Left lung (tissue), 4 donors: ENCODE measurements at regions not wholly inside any gene's neighbourhood (a gene's known extent, or its start where the extent isn't known, plus 50 kb on each side); places are given as distances from the start of the nearest gene placed in this dataset.

Source experiments
- ATAC-seq: fragments of 200-7000 bp; cut with Tn5 transposase; one replicate; pipeline ENCODE4 v1.9.1; 2020; ENCODE audit warnings: moderate library complexity
- DNase-seq, 4 donors: peaks; one replicate each; pipeline ENCODE4 v3.0.0-alpha.2; 2013 to 2020
- H3K27ac ChIP-seq, 2 donors: fragments of 200-600 bp; sonication (generic) in 1 of 2; one replicate each; pipeline versions ENCODE4 v1.5.0 to v1.8.0; 2020 to 2021
- H3K27me3 ChIP-seq, 2 donors: fragments of 200-600 bp; sonication (generic) in 1 of 2; one replicate each; pipeline versions ENCODE4 v1.5.0 to v1.8.0; 2020 to 2021
- H3K36me3 ChIP-seq, 2 donors: fragments of 200-600 bp; sonication (generic) in 1 of 2; one replicate each; pipeline versions ENCODE4 v1.5.0 to v1.8.0; 2020 to 2021
- H3K4me1 ChIP-seq, 2 donors: fragments of 200-600 bp; one replicate each; pipeline ENCODE4 v1.8.0; 2021
- H3K4me3 ChIP-seq, 2 donors: fragments of 200-600 bp; sonication (generic) in 1 of 2; one replicate each; pipeline versions ENCODE4 v1.5.0 to v1.8.0; 2020 to 2021; ENCODE audit warnings: mild to moderate bottlenecking in 1 of 2
- H3K9me3 ChIP-seq, 2 donors: fragments of 200-600 bp; sonication (generic) in 1 of 2; one replicate each; pipeline versions ENCODE4 v1.5.0 to v1.8.0; 2020 to 2021
- intact Hi-C, 2 donors: fragments of 100-400 bp; cut with DNase I; formaldehyde crosslinking; loops; one replicate each; pipeline versions ENCODE4 v1.11.2 to v1.14.2; 2022
- TF ChIP-seq, protein P1 (sequence below), 2 donors: fragments of 200-600 bp; sonication (generic) in 1 of 2; IDR thresholded peaks; one replicate each; pipeline versions ENCODE4 v1.5.0 to v1.8.0; 2021; ENCODE audit warnings: antibody characterized with exemption in 2 of 2
- donor health status: DM: no; HTN: yes; CAD: no.
- donor health status: DM: no; HTN: no; CAD: no.

DNA sequence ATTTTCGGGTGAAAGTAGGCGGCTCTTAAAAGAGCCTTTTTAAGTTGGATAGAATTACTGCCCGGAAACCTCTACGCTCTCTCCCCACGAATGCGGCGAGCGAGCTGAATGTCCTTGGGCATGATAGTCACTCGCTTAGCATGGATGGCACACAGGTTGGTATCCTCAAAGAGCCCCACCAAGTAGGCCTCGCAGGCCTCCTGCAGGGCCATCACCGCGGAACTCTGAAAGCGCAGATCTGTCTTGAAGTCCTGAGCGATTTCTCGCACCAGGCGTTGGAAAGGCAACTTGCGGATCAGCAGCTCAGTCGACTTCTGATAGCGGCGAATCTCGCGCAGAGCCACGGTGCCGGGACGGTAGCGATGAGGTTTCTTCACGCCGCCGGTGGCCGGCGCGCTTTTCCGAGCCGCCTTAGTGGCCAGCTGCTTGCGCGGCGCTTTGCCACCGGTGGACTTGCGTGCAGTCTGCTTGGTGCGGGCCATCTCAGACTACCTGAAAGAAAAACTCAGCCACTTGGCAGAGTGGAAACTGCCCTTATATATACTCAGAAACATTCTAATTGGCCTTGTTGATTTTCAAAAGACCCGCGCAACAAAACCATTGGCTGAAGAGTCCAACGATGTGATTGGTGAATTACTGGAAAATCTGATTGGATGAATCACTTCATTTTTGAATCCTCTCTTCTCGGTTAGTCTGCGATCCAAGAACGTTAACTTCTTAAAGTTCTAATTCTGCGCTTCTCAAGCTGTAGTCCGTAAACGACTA is 93.9 kb upstream of the BTN3A2 start:
- DNase-seq (peak; percentile 66 to 90 (median 86)), ATAC-seq (peak; percentile 56)
- intact Hi-C loops = no loop called here
- Histone ChIP-seq H3K27me3 (peaks cover 0 to 63% of the 10 kb centered on the region in 2 donors), H3K9me3 (no peaks in the 10 kb centered on the region), H3K27ac (peak overlapping the region; percentile 92 to 95), H3K4me3 (peak overlapping the region; percentile 24 to 51), H3K4me1 (peaks cover 0 to 23% of the 10 kb centered on the region in 2 donors), H3K36me3 (no peaks in the 10 kb centered on the region)
- TF ChIP-seq, protein P1, sequence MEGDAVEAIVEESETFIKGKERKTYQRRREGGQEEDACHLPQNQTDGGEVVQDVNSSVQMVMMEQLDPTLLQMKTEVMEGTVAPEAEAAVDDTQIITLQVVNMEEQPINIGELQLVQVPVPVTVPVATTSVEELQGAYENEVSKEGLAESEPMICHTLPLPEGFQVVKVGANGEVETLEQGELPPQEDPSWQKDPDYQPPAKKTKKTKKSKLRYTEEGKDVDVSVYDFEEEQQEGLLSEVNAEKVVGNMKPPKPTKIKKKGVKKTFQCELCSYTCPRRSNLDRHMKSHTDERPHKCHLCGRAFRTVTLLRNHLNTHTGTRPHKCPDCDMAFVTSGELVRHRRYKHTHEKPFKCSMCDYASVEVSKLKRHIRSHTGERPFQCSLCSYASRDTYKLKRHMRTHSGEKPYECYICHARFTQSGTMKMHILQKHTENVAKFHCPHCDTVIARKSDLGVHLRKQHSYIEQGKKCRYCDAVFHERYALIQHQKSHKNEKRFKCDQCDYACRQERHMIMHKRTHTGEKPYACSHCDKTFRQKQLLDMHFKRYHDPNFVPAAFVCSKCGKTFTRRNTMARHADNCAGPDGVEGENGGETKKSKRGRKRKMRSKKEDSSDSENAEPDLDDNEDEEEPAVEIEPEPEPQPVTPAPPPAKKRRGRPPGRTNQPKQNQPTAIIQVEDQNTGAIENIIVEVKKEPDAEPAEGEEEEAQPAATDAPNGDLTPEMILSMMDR (IDR thresholded peaks at IDR 0.05) = no peak

DNA sequence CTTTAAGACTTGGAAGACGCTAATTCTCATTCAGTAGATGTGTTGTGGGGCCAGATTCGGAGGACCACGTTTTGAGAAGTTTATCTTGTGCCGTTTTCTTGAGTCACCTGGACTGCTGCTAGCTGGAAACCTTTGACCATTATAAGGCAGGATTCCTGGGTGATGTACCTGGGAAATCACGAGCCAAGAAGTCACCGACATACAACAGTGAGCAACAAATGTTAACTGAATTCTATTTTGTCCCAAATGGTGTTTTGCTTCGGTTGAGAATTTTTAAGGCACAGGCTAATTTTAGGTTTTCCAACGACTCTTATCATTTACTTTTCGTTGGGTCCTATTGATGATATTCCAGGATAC is 93.4 kb upstream of the BTN3A2 start:
- TF ChIP-seq, protein P1 (IDR thresholded peaks at IDR 0.05) = no peak
- peak; percentile 4 for ATAC-seq
- no peak for DNase-seq
- H3K9me3 ChIP-seq = no peaks in the 10 kb centered on the region
- intact Hi-C loops = no loop called here
- peaks cover 0 to 63% of the 10 kb centered on the region in 2 donors for H3K27me3 ChIP-seq
- peaks cover 0 to 23% of the 10 kb centered on the region in 2 donors for H3K4me1 ChIP-seq
- no peaks in the 10 kb centered on the region for H3K36me3 ChIP-seq
- H3K27ac ChIP-seq = peak overlapping the region; percentile 92 to 95
- H3K4me3 ChIP-seq = peak overlapping the region; percentile 24 to 51

DNA sequence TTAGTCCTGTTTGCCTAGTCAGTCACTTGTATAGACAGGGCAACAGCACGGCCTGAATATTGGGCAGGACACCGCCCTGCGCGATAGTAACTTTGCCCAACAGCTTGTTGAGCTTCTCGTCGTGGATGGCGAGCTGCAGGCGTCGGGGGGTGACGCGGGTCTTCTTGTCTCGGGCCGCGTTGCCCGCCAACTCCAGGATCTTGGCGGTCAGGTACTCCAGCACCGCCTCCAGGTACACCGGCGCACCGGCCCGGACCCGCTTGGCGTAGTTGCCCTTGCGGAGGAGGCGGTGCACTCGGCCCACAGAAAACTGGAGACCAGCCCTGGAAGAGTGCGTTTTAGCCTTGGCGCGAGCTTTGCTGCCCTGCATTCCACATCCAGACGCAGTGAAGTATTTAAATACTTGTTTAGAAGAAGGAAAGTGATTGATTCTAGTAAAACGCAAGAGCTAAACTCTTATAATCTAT is 92.8 kb upstream of the BTN3A2 start:
- no peaks in the 10 kb centered on the region for H3K36me3 ChIP-seq
- ATAC-seq (peak; percentile 64), DNase-seq (peak in 3 of 4 donors; percentile 55 to 87 (median 69))
- peak overlapping the region; percentile 24 to 51 for H3K4me3 ChIP-seq
- H3K27ac ChIP-seq = peak overlapping the region; percentile 92 to 95
- TF ChIP-seq, protein P1 (IDR thresholded peaks at IDR 0.05) = no peak
- H3K9me3 ChIP-seq = no peaks in the 10 kb centered on the region
- intact Hi-C loops = no loop called here
- H3K27me3 ChIP-seq = peaks cover 0 to 63% of the 10 kb centered on the region in 2 donors
- H3K4me1 ChIP-seq = peaks cover 0 to 23% of the 10 kb centered on the region in 2 donors

DNA sequence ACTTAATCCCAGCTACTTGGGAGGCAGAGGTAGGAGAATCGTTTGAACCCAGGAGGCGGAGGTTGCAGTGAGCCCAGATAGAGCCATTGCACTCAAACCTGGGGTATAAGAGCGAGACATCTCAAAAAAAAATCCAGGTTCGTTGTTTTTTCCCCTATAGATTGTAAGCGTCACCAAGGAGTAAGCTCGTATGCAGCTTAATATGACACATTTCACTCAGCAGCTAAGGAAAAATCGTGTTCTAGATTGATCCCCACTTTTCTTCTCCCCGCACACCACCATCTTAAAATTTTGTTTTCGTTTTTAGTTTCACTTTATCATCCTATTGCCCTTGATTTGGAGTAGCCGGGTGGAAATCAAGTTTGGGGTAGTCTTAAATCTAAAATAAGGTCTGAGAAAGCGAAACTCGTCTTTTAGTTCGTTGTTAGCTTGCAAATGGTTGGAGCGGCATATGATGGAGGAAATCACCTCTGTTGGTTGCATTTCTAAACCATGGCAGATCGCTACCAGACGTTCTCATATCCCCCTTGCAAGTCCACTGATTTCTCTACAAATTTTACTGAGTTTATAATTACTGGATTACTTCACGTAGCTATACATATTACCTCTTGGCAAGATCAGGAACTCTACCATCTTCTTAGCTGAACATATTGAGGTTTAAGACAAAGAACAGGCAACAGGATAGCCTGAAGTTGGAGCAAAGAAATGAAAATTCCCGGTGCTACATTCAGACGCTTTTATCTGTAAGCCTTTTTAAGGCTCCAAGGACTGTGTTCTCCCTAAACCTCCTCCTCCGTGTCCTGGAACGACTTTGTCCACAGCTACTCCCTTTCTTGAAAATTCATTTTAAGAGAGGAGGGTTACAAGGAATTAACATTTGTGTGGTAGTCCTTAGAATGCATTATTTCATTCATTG is 91.1 kb upstream of the BTN3A2 start:
- TF ChIP-seq, protein P1 (IDR thresholded peaks at IDR 0.05) = no peak
- peak; percentile 1 for ATAC-seq
- intact Hi-C loops = no loop called here

DNA sequence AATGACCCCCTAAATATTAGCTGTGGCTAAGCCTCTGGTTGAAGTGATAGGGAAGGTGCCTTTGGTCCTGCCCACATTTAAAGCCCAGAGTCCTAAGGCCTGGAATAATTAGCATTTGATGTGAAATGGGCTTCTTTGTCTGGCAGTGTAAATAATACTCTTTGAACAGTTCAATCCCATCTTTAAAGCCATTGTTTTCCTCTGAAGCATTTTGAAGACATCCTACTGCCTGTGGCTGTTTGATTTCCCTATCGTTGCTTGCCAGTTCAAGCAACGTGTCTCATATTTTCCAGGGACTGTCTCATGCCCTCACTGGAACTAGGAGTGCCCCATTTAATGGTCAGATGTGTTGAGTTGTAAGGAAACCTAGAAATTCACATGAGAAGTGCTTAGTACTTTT is 89.3 kb upstream of the BTN3A2 start:
- ATAC-seq (no peak), DNase-seq (no peak)
- Histone ChIP-seq H3K4me1 (peaks cover 0 to 20% of the 10 kb centered on the region in 2 donors), H3K27me3 (peaks cover 0 to 45% of the 10 kb centered on the region in 2 donors), H3K36me3 (no peaks in the 10 kb centered on the region), H3K27ac (no peak overlapping the region), H3K9me3 (no peaks in the 10 kb centered on the region), H3K4me3 (no peak overlapping the region)
- TF ChIP-seq, protein P1 (IDR thresholded peaks at IDR 0.05) = no peak
- intact Hi-C loops = no loop called here

More for the DNA sequence above, 91.1 kb upstream of the BTN3A2 start:
- H3K9me3 ChIP-seq = no peaks in the 10 kb centered on the region
- peak overlapping the region; percentile 92 to 95 for H3K27ac ChIP-seq
- DNase-seq = peak in 1 of 4 donors; percentile 57
- H3K4me1 ChIP-seq = peaks cover 0 to 23% of the 10 kb centered on the region in 2 donors
- H3K27me3 ChIP-seq = peaks cover 0 to 62% of the 10 kb centered on the region in 2 donors
- H3K4me3 ChIP-seq = peak overlapping the region; percentile 30 to 51
- H3K36me3 ChIP-seq = no peaks in the 10 kb centered on the region
